H1 (cell line): ENCODE measurements at regions not wholly inside any gene's neighbourhood (a gene's known extent, or its start where the extent isn't known, plus 50 kb on each side); places are given as distances from the start of the nearest gene placed in this dataset.

ENCODE experiments used
- CREB1 ChIP-seq: IDR thresholded peaks from 2 replicates; pipeline ENCODE4 v1.6.1; 2012; ENCODE audit warnings: inconsistent platforms
- EP300 ChIP-seq, 2 experiments: IDR thresholded peaks; 1 replicate in 1 of 2; 2 replicates in 1 of 2; pipeline ENCODE4 v1.6.1; 2011 to 2012; ENCODE audit warnings: low read depth in 2 of 2, low read length in 2 of 2, mild to moderate bottlenecking in 2 of 2, borderline replicate concordance in 1 of 2, inconsistent platforms in 1 of 2, moderate library complexity in 1 of 2
- MAFK ChIP-seq: IDR thresholded peaks from 2 replicates; pipeline ENCODE4 v1.6.1; 2012; ENCODE audit warnings: low read depth, mild to moderate bottlenecking, improper control_type of control experiment, low read length
- RBBP5 ChIP-seq: IDR thresholded peaks from 2 replicates; pipeline ENCODE4 v1.7.1; 2012; ENCODE audit warnings: low read depth, mild to moderate bottlenecking, inconsistent platforms, low read length, moderate library complexity, borderline replicate concordance
- RNF2 ChIP-seq: fragments of 200-900, 300-1000 bp; sonication (generic); IDR thresholded peaks from 2 replicates; pipeline ENCODE4 v1.7.1; 2016; ENCODE audit warnings: borderline replicate concordance, low read depth, mild to moderate bottlenecking, antibody characterized with exemption, low read length; ENCODE audit not compliant: poor library complexity, severe bottlenecking; ENCODE audit errors: missing control alignments
- SAP30 ChIP-seq: fragments of 300-600 bp; sonication (generic); IDR thresholded peaks from 2 replicates; pipeline ENCODE4 v1.7.1; 2012; ENCODE audit warnings: low read length, moderate library complexity, mild to moderate bottlenecking, inconsistent platforms; ENCODE audit not compliant: insufficient read depth, insufficient replicate concordance
- SP2 ChIP-seq: IDR thresholded peaks from 2 replicates; pipeline ENCODE4 v1.6.1; 2012; ENCODE audit warnings: mild to moderate bottlenecking, low read length, inconsistent platforms
- TF ChIP-seq, protein P1 (sequence below): IDR thresholded peaks from 2 replicates; pipeline ENCODE4 v1.6.1; 2012; ENCODE audit warnings: low read length, inconsistent platforms

DNA sequence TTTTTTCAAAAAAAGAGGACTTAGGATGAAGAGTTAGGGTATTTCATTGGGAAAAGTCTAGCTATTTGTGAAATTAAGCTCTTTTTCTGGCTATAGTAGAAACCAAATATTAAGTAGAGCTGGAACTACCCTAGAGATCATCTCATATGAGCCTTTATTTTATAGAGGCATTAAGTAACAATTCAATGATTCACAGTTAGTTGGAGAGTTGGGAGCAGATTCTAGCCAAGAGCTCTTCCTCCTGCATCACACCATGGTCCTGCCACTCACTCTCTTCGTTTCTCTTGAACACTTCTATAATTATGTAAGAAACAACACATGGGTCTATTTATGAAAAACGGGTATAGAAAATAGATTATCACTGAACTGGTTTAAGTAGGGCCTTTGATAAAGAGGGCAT is 76.1 kb upstream of the ANK3 start (continued):
- TF ChIP-seq, protein P1, sequence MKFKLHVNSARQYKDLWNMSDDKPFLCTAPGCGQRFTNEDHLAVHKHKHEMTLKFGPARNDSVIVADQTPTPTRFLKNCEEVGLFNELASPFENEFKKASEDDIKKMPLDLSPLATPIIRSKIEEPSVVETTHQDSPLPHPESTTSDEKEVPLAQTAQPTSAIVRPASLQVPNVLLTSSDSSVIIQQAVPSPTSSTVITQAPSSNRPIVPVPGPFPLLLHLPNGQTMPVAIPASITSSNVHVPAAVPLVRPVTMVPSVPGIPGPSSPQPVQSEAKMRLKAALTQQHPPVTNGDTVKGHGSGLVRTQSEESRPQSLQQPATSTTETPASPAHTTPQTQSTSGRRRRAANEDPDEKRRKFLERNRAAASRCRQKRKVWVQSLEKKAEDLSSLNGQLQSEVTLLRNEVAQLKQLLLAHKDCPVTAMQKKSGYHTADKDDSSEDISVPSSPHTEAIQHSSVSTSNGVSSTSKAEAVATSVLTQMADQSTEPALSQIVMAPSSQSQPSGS: no peak
- TF ChIP-seq MAFK (no peak), RNF2 (no peak), SAP30 (no peak), EP300 (IDR thresholded peaks at IDR 0.05; ENCODE audit: borderline replicate concordance in 1 of 2, low read depth in 2 of 2, low read length in 2 of 2) (no peak), SP2 (no peak), CREB1 (no peak), RBBP5 (no peak)
